ENCODE measurements at regions not wholly inside any gene's neighbourhood (a gene's known extent, or its start where the extent isn't known, plus 50 kb on each side); places are given as distances from the start of the nearest gene placed in this dataset.

DNA sequence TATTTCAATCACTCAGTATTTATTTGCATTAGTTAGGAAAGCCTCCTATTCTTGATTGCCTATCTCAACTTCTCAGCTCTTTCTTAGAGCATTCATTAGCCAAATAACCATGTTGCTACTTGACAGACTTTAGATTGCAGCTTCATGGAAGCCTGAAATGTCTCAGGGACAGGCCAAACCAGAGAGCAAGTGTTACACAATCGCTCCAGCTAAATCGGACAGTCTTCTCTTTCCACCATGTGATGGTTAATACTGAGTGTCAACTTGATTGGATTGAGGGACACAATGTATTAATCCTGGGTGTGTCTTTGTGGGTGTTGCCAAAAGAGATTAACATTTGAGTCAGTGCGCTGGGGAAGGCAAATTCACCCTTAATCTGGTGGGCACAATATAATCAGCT, 106.5 kb upstream of the DRD2 start:
- DNase-seq (ENCODE audit: low read depth) = no peak

DNA sequence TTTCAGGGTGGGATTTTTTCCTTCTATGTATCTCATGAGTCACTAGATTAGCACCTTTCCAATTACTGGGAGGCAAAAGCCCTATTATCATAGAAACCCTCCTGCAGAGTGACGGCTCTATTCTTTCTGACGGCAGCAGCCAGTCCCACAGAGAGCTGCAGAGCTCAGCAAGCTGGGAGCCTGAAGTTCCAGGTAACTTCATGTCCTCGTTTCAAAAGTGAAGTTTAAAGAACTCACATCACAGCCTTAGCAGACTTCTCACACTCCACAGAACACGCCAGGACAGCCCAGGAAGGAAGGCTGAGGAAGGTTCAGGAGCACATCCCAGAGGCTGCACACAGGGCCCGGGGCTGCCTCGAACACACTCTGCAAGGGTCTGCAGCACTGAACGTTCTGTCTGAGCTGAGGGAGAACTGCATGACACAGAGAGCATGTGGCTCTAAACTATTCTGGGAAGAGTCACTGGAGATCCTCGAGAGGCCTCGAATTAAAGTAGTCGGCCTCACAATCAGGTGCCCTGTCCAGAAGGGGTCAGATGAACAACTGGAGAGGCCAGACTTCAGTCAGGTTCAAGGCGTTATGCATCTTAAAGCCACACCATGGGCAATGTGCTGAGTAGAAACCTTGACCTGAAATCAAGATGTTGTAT, 104.2 kb upstream of the DRD2 start:
- no peak for DNase-seq (ENCODE audit: low read depth)

- no peak for DNase-seq (ENCODE audit: low read depth)
Measured at GRCh38 chr11:113578715-113579250, 103.6 kb upstream of the DRD2 start.

GRCh38 chr11:113578033-113578380, 102.8 kb upstream of the DRD2 start:
- DNase-seq (ENCODE audit: low read depth) = no peak

- DNase-seq (ENCODE audit: low read depth) = no peak
Measured at GRCh38 chr11:113577356-113578032, 102.3 kb upstream of the DRD2 start.

GRCh38 chr11:113574586-113574985, 99.4 kb upstream of the DRD2 start:
- no peak for DNase-seq (ENCODE audit: low read depth)

DNA sequence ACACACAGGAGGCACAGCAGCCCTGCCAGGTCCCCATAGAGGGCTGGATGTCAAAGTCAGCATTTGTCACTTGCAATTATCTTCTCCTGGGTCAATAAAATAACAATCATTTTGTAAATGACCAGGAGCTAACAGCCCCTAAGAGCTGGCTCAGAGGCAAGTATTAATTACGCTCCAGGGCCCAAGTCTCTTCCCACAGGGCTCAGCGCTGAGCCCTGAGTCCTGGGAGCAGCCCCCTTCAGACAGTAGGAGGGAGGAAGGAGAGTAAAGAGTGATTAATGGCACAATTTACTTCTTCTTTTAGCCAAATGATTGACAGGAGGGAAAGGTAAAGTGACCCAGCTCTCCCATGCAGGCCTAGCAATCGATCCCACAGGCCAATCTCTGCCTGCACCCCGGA, 99.0 kb upstream of the DRD2 start:
- no peak for DNase-seq (ENCODE audit: low read depth)

- no peak for DNase-seq (ENCODE audit: low read depth)
Measured at GRCh38 chr11:113572136-113572735, 97.0 kb upstream of the DRD2 start.

- DNase-seq (ENCODE audit: low read depth) = no peak
Measured at GRCh38 chr11:113571531-113571930, 96.3 kb upstream of the DRD2 start.

GRCh38 chr11:113570906-113571305, 95.7 kb upstream of the DRD2 start:
- no peak for DNase-seq (ENCODE audit: low read depth)

DNA sequence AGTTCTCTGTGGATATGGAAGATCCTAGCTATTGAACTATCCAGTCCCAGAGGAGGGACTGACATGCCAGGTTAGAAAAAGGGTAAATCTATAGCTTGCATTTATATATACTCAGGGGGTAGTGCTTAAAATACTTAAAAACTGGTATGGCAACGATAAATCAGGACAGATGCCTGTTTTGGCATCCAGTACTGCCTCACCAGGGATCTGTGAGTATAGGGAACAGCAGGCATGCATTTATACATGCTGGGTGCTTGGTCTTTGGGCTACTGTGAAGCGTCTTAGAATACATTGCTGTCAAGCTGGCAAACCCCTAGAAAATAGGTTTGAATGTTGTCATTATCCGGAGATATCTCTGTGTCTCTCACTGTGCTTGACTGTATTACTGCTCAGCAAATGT, 94.2 kb upstream of the DRD2 start:
- no peak for DNase-seq (ENCODE audit: low read depth)

GRCh38 chr11:113568566-113568965, 93.4 kb upstream of the DRD2 start:
- no peak for DNase-seq (ENCODE audit: low read depth)

DNA sequence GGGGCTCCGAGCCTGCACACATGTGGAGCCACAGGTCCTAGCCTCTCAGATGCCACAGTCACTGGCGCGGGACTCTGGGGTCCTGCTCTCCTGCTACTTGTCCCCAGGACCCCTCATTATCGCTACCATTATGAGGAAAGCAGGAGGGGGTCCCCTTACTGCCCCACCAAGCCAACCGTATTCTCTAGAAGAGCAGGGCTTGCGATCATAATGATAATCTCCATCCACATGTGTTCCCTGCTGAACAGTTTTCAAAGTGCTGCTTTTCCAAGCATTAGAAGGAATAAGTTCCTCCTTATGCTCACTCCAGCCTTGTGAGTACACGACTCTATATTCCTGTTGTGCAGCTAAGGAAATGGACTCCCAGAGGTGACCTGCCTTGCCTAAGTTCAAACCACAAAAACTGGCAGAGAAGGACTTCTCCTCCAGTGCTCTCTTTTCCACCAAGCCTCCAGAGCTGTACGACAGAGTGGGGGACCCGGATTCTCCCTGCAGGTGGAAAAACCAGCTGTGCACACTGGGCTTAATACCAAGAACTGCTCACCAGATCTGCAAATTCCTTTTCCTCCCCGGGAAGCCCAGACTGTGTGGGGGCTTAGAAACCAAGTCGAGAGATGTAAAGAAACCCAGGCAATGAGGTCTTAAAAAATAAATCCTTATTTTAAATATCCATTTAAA, 92.8 kb upstream of the DRD2 start:
- no peak for DNase-seq (ENCODE audit: low read depth)

GRCh38 chr11:113567097-113567496, 91.9 kb upstream of the DRD2 start:
- no peak for DNase-seq (ENCODE audit: low read depth)

DNA sequence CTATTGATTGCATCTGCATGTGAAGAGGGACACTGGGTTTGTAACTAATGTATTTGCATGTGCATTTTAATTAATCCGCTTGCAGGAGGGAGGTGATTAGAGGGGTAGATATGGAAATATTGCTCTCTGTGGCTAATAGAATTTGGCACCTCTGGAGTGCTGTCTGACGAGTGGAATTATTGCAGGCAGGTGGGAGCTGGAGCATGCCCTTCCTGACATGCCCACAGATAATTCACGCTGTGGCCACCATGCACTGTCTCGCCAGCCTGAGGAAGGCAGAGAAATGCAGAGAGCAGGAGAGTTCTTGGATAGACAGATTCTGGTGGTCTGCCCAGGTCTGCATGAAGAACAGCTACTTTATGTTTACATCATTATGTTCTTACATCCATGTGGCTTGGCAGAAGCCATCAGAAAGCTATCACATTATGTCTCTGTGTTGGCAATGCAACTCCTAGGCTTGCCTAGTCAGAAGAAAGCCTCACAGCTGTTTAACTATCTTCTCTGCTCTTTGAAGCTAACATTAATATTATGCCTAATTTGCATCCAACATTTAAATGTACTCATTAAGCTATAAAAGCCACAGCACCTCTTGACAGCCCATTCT, 89.4 kb upstream of the DRD2 start:
- no peak for DNase-seq (ENCODE audit: low read depth)

DNA sequence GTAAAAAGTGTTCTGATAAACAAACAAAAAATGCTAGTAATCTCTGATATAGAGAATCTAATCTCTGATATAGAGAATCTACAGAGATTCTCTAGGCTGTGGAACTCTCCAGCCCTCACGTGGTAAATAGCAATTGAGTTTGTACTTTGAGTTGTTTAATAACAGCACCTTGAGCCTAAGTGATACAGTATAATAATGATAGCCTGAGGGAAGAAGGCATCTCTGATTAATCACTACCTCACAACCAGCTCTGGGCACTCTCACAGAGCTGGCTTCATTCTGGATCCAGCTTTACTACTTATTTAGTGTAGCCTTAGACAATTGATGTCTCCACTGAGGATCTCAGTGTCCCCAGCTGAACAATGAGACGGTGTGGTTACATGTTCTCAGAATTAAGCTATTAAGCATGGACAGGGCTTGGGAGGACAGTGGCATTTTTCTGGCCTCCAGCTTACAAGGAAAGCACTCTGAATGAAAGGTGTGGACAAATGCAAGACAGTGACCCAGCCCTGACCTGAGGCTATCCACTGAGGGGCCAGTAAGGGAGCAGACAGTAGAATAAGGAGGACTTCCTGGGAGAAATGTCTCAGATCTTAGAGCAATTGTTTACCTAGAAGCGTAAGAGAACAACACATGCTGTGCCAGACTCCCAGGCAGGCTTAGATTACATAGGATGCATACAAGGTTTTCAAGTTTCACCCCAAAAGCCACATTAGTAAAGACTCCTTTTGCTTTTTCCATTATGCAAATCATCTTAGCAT, 88.7 kb upstream of the DRD2 start:
- no peak for DNase-seq (ENCODE audit: low read depth)

GRCh38 chr11:113562981-113563461, 87.8 kb upstream of the DRD2 start:
- no peak for DNase-seq (ENCODE audit: low read depth)

- DNase-seq (ENCODE audit: low read depth) = no peak
Measured at GRCh38 chr11:113562576-113562975, 87.4 kb upstream of the DRD2 start.

- no peak for DNase-seq (ENCODE audit: low read depth)
Measured at GRCh38 chr11:113557926-113558325, 82.7 kb upstream of the DRD2 start.

DNA sequence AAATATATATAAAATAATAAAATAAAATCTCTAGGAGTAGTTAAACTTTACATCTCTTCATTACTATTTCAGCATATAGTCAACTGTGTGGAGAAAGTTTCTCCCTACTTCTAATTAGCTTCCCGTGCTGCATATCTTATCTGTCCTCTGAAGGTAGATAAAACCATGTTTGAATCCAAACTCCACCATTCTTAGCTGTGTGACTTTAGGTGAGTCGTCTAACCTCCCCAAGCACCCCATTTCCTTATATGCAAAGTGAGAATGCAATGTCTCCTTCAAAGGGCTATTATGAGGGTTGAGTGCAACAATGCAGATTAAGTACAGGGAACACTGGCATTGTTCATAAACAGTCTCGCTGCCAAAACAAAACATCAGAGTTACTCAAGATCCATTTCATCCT, 80.8 kb upstream of the DRD2 start:
- no peak for DNase-seq (ENCODE audit: low read depth)

- DNase-seq (ENCODE audit: low read depth) = no peak
Measured at GRCh38 chr11:113555071-113555619, 79.9 kb upstream of the DRD2 start.

Measured in activated T-helper 9 cell treated with anti-CD3 and anti-CD28 coated beads, Interleukin-2, amount 50 U/mL, for 16 hours (primary cell).